ENCODE measurements at regions not wholly inside any gene's neighbourhood (a gene's known extent, or its start where the extent isn't known, plus 50 kb on each side); places are given as distances from the start of the nearest gene placed in this dataset.

DNA sequence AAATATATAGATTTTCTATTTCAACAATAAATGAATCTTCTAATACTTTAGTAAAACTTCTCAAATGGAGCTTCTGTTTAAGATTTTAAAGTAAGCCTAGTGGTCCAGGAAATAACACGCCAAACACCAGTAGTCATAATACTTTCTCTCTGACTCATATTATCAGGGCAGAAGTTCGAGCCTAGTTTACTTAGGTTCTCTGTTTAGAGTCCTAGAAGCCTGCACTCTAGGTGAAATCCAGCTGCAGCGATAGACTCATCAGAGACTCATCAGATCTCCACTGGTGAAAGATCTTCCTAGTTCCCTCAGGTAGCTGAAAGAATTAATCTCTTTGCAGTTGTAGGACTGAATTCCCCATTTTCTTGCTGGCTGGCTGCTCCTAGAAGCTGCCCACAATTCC lies 552.5 kb upstream of the ROBO2 start:
- no peaks in the 10 kb centered on the region for H3K4me1 Mint-ChIP-seq
- H3K27ac ChIP-seq (ENCODE audit: low read length in 2 of 2): no peak overlapping the region
- no peaks in the 10 kb centered on the region for H3K36me3 ChIP-seq (replicated peaks in 1 of 2; ENCODE audit: control extremely low read depth in 1 of 2, control insufficient read depth in 1 of 2, extremely low read depth in 1 of 2, insufficient read depth in 2 of 2, low read length in 1 of 2)
- ChIA-PET POLR2A (no interaction called here), CTCF (no interaction called here)
- H3K4me2 ChIP-seq (replicated peaks; ENCODE audit: low read depth, low read length, poor library complexity, severe bottlenecking): no peak overlapping the region
- H4K20me1 ChIP-seq (ENCODE audit: control insufficient read depth, insufficient read depth, low read length, poor library complexity, severe bottlenecking): no peaks in the 10 kb centered on the region
- H3K79me2 ChIP-seq (ENCODE audit: control insufficient read depth, insufficient read depth, low read length): no peaks in the 10 kb centered on the region
- intact Hi-C loops (cut with micrococcal nuclease): no loop called here
- peaks cover 0 to 11% (median 7%) of the 10 kb centered on the region in 3 donors for H3K9me3 ChIP-seq (ENCODE audit: control extremely low read depth in 1 of 3, control insufficient read depth in 2 of 3, insufficient read depth in 1 of 3, low read length in 2 of 3)
- no peak overlapping the region for H3K4me3 Mint-ChIP-seq
- no peak for ATAC-seq (ENCODE audit: low read depth)
- H3K4me3 ChIP-seq (ENCODE audit: control extremely low read depth in 1 of 5, extremely low read depth in 1 of 5, insufficient read depth in 1 of 5, low read depth in 2 of 5, low read length in 4 of 5): no peak overlapping the region
- no peak overlapping the region for H2AFZ ChIP-seq (ENCODE audit: insufficient read depth, low read depth, low read length, poor library complexity, severe bottlenecking)
- no peaks in the 10 kb centered on the region for H3K27me3 ChIP-seq (replicated peaks in 1 of 4; ENCODE audit: control extremely low read depth in 1 of 4, control insufficient read depth in 3 of 4, insufficient read depth in 4 of 4, low read length in 3 of 4)
- no peaks in the 10 kb centered on the region for H3K4me1 ChIP-seq (ENCODE audit: control insufficient read depth in 2 of 2, insufficient read depth in 2 of 2, low read length in 2 of 2)
- no peak overlapping the region for H3K27ac Mint-ChIP-seq
- H3K9me3 Mint-ChIP-seq (ENCODE audit: insufficient read depth): peaks cover 2% of the 10 kb centered on the region
- no peaks in the 10 kb centered on the region for H3K27me3 Mint-ChIP-seq
- DNase-seq: no peak
- TF ChIP-seq, protein P1, sequence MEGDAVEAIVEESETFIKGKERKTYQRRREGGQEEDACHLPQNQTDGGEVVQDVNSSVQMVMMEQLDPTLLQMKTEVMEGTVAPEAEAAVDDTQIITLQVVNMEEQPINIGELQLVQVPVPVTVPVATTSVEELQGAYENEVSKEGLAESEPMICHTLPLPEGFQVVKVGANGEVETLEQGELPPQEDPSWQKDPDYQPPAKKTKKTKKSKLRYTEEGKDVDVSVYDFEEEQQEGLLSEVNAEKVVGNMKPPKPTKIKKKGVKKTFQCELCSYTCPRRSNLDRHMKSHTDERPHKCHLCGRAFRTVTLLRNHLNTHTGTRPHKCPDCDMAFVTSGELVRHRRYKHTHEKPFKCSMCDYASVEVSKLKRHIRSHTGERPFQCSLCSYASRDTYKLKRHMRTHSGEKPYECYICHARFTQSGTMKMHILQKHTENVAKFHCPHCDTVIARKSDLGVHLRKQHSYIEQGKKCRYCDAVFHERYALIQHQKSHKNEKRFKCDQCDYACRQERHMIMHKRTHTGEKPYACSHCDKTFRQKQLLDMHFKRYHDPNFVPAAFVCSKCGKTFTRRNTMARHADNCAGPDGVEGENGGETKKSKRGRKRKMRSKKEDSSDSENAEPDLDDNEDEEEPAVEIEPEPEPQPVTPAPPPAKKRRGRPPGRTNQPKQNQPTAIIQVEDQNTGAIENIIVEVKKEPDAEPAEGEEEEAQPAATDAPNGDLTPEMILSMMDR (IDR thresholded peaks at IDR 0.05): no peak
- TF ChIP-seq EZH2 (IDR thresholded peaks at IDR 0.05; ENCODE audit: borderline replicate concordance, insufficient read depth, low read depth, low read length, poor library complexity, severe bottlenecking): no peak
- 93% methylated on average over 2 of the region's 3 CpGs for WGBS (ENCODE audit: insufficient coverage)
- H3K9ac ChIP-seq (ENCODE audit: low read length): no peak overlapping the region

DNA sequence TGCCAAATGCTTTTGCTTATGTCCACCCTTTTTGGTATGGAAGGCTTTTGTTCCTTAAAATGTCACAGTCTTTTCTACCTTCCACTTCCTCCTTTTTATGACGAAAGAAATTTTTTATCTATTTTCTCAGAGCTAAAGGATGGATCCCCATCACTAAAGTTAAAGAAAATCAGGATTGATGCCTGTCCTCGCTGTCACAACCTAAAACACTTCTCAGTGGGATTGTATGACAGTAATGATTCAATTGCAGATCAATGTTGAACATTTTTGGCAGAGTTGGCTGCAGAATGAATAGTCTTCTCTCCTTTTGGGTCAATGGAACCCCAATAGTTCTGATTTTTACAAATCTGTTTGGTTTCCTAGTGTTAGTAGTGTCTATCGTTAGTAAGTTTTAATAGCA lies 549.8 kb upstream of the ROBO2 start:
- ATAC-seq (ENCODE audit: low read depth) (no peak), DNase-seq (no peak)
- H3K27me3 ChIP-seq (replicated peaks in 1 of 4; ENCODE audit: control extremely low read depth in 1 of 4, control insufficient read depth in 3 of 4, insufficient read depth in 4 of 4, low read length in 3 of 4): no peaks in the 10 kb centered on the region
- no peaks in the 10 kb centered on the region for H3K36me3 ChIP-seq (replicated peaks in 1 of 2; ENCODE audit: control extremely low read depth in 1 of 2, control insufficient read depth in 1 of 2, extremely low read depth in 1 of 2, insufficient read depth in 2 of 2, low read length in 1 of 2)
- H3K4me2 ChIP-seq (replicated peaks; ENCODE audit: low read depth, low read length, poor library complexity, severe bottlenecking): no peak overlapping the region
- POLR2A ChIA-PET: no interaction called here
- TF ChIP-seq, protein P1 (IDR thresholded peaks at IDR 0.05): no peak
- no peak for TF ChIP-seq EZH2 (IDR thresholded peaks at IDR 0.05; ENCODE audit: borderline replicate concordance, insufficient read depth, low read depth, low read length, poor library complexity, severe bottlenecking)
- H3K27ac ChIP-seq (ENCODE audit: low read length in 2 of 2): no peak overlapping the region
- H2AFZ ChIP-seq (ENCODE audit: insufficient read depth, low read depth, low read length, poor library complexity, severe bottlenecking): no peak overlapping the region
- H3K4me3 ChIP-seq (ENCODE audit: control extremely low read depth in 1 of 5, extremely low read depth in 1 of 5, insufficient read depth in 1 of 5, low read depth in 2 of 5, low read length in 4 of 5): no peak overlapping the region
- no peaks in the 10 kb centered on the region for H3K27me3 Mint-ChIP-seq
- CTCF ChIA-PET: no interaction called here
- H4K20me1 ChIP-seq (ENCODE audit: control insufficient read depth, insufficient read depth, low read length, poor library complexity, severe bottlenecking): no peaks in the 10 kb centered on the region
- intact Hi-C loops (cut with micrococcal nuclease): no loop called here
- H3K4me1 Mint-ChIP-seq: no peaks in the 10 kb centered on the region
- H3K9me3 Mint-ChIP-seq (ENCODE audit: insufficient read depth): peaks cover 6% of the 10 kb centered on the region
- H3K4me3 Mint-ChIP-seq: no peak overlapping the region
- no peak overlapping the region for H3K27ac Mint-ChIP-seq
- peaks cover 0 to 11% (median 7%) of the 10 kb centered on the region in 3 donors for H3K9me3 ChIP-seq (ENCODE audit: control extremely low read depth in 1 of 3, control insufficient read depth in 2 of 3, insufficient read depth in 1 of 3, low read length in 2 of 3)
- H3K4me1 ChIP-seq (ENCODE audit: control insufficient read depth in 2 of 2, insufficient read depth in 2 of 2, low read length in 2 of 2): no peaks in the 10 kb centered on the region
- H3K9ac ChIP-seq (ENCODE audit: low read length): no peak overlapping the region
- no peaks in the 10 kb centered on the region for H3K79me2 ChIP-seq (ENCODE audit: control insufficient read depth, insufficient read depth, low read length)
- WGBS (ENCODE audit: insufficient coverage): no CpG with 5 or more reads among the region's 3 CpGs
